Astrocyte of the spinal cord (primary cell): ENCODE measurements at regions not wholly inside any gene's neighbourhood (a gene's known extent, or its start where the extent isn't known, plus 50 kb on each side); places are given as distances from the start of the nearest gene placed in this dataset.
"Not testable (repeated sequence)": the region's sequence is repeated elsewhere in the genome, so short reads cannot be mapped to it uniquely, and the experiment has no call there.

Experiments
- DNase-seq: peaks from one replicate; pipeline ENCODE4 v3.0.0; 2011; ENCODE audit warnings: low read depth, low spot score
- H3K4me3 ChIP-seq: 2 replicates; pipeline ENCODE4 v1.5.1; 2011; ENCODE audit warnings: low read depth, mild to moderate bottlenecking, low read length, moderate library complexity
- CTCF ChIP-seq: IDR thresholded peaks from 2 replicates; pipeline ENCODE4 v1.5.1; 2012; ENCODE audit warnings: low read depth, mild to moderate bottlenecking, low read length, inconsistent platforms
- in situ Hi-C: cut with HindIII; loops from 2 replicates; pipeline ENCODE4 v1.10.0; 2017; ENCODE audit warnings: low sequenced_read_pairs

GRCh38 chr9:86481466-86481865 lies 127.3 kb upstream of the TUT7 start:
- TF ChIP-seq CTCF: no peak
- in situ Hi-C loops: no loop called here
- H3K4me3 ChIP-seq: no peak overlapping the region
- DNase-seq: no peak

DNA sequence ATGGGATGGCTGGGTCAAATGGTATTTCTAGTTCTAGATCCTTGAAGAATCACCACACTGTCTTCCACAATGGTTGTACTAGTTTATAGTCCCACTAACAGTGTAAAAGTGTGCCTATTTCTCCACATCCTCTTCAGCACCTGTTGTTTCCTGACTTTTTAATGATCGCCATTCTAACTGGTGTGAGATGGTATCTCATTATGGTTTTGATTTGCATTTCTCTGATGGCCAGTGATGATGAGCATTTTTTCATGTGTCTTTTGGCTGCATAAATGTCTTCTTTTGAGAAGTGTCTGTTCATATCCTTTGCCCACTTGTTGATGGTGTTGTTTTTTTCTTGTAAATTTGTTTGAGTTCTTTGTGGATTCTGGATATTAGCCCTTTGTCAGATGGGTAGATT lies 121.0 kb upstream of the TUT7 start:
- H3K4me3 ChIP-seq, in situ Hi-C loops: not testable (repeated sequence)

DNA sequence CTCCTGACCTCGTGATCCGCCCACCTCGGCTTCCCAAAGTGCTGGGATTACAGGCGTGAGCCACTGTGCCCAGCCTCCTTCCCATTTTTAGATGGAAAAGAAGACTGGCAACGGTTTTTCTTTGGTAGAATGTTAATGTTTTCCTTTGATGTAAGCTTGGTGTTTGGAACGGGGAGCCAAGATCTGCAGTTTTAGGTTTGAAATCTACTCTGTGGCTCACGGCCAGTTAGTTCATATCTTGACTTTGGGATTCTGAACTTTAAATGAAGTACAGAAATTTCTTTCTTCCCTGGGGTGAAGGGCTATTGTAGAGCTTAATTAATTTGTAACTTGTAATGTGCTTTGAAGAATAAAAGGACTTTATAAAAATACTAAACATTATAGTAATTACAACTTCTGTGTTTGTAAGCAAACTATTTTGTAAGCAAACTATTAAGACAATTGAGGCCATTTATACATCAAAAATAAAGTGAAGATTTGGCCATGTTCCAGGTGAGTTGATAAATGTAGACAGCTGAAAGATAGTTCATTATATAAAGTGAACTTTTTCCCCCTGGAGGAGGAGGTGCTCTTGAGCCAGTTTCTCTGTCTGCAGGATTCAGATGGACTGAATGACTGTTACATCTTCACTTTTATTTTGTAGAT lies 117.1 kb upstream of the TUT7 start:
- H3K4me3 ChIP-seq: no peak overlapping the region
- DNase-seq: no peak
- no peak for TF ChIP-seq CTCF
- in situ Hi-C loops: no loop called here

More for the DNA sequence above, 121.0 kb upstream of the TUT7 start:
- DNase-seq: not testable (repeated sequence)

DNA sequence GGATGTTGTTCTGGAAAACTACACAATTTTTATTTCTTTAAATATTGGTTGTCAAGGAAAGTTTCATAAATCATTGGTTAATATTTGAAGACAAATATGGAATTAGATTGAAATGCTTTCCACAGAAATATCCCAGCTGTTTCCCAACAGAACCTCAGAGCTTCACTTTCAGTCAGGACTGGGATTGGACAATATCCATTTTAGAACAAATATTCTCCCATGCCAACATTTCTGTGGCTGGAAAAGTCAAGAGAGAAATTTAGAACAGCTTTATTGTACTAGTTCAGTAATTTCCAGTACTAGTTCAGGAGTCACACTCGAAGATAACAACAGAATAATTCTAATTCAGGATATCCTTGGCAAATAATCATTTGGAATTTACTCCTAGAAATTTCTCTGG lies 116.1 kb upstream of the TUT7 start:
- peak; percentile 25 for DNase-seq
- no peak overlapping the region for H3K4me3 ChIP-seq
- in situ Hi-C loops: no loop called here
- no peak for TF ChIP-seq CTCF

GRCh38 chr9:86469476-86470250 lies 115.5 kb upstream of the TUT7 start:
- H3K4me3 ChIP-seq: no peak overlapping the region
- in situ Hi-C loops: no loop called here
- no peak for TF ChIP-seq CTCF
- no peak for DNase-seq

- DNase-seq: no peak
- no peak overlapping the region for H3K4me3 ChIP-seq
- in situ Hi-C loops: no loop called here
- no peak for TF ChIP-seq CTCF
Measured at GRCh38 chr9:86464242-86464641, 110.0 kb upstream of the TUT7 start.
